SK-N-SH treated with all-trans-retinoic acid at 6 μM for 48 hours (cell line): ENCODE measurements at regions not wholly inside any gene's neighbourhood (a gene's known extent, or its start where the extent isn't known, plus 50 kb on each side); places are given as distances from the start of the nearest gene placed in this dataset.

Experiments used
- ZNF70 ChIP-seq: fragments of 450-650 bp; formaldehyde crosslinking; IDR thresholded peaks from 2 replicates; pipeline ENCODE4 v1.5.0; 2020; ENCODE audit warnings: mild to moderate bottlenecking, moderate library complexity
- TF ChIP-seq, protein P1 (sequence below): fragments of 250-450 bp; sonication (Bioruptor Pico); IDR thresholded peaks from 2 replicates; pipeline ENCODE4 v1.8.0; 2020; ENCODE audit warnings: mild to moderate bottlenecking, moderate library complexity, borderline replicate concordance

DNA sequence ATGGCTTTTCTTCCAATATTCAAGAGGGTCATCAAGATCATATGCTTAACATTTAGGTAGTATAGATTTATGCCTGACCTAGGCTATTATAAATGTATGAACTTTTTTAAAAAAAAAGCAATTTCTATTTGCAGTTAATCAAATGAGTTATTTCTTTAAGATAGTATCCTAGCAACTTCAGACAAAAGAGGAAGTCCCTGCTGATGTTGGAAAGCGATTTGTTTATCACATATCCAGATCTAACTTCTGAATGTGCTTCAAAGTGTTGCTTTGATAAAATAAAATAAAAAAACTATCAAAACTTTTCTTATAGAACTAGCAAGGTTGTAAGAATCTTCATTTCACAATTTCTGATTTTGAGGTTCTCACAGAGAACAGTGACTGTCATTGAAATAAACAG is 401.9 kb upstream of the PHF14 start:
- TF ChIP-seq, protein P1, sequence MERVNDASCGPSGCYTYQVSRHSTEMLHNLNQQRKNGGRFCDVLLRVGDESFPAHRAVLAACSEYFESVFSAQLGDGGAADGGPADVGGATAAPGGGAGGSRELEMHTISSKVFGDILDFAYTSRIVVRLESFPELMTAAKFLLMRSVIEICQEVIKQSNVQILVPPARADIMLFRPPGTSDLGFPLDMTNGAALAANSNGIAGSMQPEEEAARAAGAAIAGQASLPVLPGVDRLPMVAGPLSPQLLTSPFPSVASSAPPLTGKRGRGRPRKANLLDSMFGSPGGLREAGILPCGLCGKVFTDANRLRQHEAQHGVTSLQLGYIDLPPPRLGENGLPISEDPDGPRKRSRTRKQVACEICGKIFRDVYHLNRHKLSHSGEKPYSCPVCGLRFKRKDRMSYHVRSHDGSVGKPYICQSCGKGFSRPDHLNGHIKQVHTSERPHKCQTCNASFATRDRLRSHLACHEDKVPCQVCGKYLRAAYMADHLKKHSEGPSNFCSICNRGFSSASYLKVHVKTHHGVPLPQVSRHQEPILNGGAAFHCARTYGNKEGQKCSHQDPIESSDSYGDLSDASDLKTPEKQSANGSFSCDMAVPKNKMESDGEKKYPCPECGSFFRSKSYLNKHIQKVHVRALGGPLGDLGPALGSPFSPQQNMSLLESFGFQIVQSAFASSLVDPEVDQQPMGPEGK = no peak
- no peak for TF ChIP-seq ZNF70
